GM12873 (cell line): ENCODE measurements at regions not wholly inside any gene's neighbourhood (a gene's known extent, or its start where the extent isn't known, plus 50 kb on each side); places are given as distances from the start of the nearest gene placed in this dataset.

ENCODE experiments used
- TF ChIP-seq, protein P1 (sequence below): IDR thresholded peaks from 2 replicates; pipeline ENCODE4 v1.5.1; 2012; ENCODE audit warnings: low read depth, mild to moderate bottlenecking, moderate library complexity, low read length, control low read depth; ENCODE audit not compliant: insufficient read depth; ENCODE audit errors: missing control alignments

- TF ChIP-seq, protein P1, sequence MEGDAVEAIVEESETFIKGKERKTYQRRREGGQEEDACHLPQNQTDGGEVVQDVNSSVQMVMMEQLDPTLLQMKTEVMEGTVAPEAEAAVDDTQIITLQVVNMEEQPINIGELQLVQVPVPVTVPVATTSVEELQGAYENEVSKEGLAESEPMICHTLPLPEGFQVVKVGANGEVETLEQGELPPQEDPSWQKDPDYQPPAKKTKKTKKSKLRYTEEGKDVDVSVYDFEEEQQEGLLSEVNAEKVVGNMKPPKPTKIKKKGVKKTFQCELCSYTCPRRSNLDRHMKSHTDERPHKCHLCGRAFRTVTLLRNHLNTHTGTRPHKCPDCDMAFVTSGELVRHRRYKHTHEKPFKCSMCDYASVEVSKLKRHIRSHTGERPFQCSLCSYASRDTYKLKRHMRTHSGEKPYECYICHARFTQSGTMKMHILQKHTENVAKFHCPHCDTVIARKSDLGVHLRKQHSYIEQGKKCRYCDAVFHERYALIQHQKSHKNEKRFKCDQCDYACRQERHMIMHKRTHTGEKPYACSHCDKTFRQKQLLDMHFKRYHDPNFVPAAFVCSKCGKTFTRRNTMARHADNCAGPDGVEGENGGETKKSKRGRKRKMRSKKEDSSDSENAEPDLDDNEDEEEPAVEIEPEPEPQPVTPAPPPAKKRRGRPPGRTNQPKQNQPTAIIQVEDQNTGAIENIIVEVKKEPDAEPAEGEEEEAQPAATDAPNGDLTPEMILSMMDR, result no peak
These were observed 55.5 kb downstream of the DRD1 start for GRCh38 chr5:175388531-175388930.

GRCh38 chr5:175387144-175387543, 56.8 kb downstream of the DRD1 start:
- TF ChIP-seq, protein P1, result no peak

GRCh38 chr5:175386526-175386925, 57.5 kb downstream of the DRD1 start:
- TF ChIP-seq, protein P1, result no peak

DNA sequence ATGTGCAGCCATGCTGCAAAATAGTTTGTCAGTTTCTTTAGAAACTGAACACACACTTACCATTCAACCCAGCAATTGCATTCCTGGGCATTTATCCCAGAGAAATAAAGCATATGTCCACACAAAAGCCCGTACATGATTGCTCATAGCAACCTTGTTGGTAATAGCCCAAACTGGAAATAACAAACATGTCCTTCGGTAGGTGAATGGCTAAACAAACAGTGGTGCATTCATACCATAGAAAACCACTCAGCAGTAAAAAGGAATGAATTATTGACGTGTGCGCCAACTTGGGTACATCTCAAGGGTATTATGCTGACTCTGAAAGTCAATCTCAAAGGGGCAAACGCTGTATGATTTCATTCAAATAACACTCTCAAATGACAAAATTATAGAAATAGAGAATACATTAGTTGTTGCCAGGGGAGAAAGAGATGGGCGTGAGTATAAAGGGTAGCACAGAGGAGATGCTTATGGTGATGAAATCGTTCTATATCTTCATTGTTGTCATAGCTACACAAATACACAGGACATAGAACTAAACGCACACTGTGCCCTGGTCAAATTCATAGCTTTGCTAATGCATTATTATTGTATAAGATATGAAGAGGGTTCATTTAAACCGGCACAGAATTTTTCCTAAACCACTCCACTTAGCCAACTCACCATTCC, 58.2 kb downstream of the DRD1 start:
- TF ChIP-seq, protein P1, result no peak

DNA sequence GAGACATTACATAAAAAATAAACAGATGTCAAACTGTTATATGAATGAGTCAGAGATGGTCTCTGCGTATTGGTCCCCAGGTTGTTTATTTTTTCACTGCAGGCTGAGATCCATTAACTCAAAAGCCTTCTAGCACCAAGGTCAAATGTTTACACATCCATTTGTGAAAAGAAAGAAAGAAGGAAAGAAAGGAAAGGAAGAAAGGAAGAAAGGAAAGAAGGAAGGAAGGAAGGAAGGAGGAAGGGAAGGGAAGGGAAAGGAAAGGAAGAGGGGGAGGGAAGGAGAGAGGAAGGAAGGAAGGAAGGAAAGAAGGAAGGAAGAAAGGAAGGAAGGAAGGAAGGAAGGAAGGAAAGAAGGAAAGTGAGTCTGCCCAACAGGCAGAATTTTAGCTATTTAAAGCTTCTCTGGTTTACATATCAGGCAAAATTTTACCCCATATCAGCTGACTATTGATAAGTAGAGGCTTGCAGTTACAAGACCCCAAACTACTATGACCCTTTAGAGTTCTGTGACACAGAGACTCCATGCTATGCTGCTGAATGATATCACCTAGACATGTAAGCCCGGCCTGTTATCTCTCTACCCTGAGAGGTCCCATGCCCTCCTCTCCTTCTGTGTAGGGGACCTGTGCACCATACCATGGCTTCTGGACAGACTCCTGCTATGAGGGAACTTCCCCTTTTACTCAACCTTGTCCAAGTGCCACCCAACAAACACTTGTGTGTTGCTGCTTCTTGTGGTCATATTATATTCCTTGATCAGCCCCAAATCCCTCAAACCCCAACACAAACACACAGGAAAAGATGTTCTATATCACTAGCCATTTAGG, 59.0 kb downstream of the DRD1 start:
- TF ChIP-seq, protein P1, result no peak

GRCh38 chr5:175383350-175383749, 60.6 kb downstream of the DRD1 start:
- TF ChIP-seq, protein P1, result no peak

GRCh38 chr5:175382171-175382570, 61.8 kb downstream of the DRD1 start:
- TF ChIP-seq, protein P1, result no peak
